NCI-H82 (cell line): ENCODE measurements at regions not wholly inside any gene's neighbourhood (a gene's known extent, or its start where the extent isn't known, plus 50 kb on each side); places are given as distances from the start of the nearest gene placed in this dataset.

ENCODE experiments used
- DNase-seq: peaks from one replicate; lab custom pipeline; 2025; lab: John Stamatoyannopoulos, UW

GRCh38 chr11:17157761-17158160 is 50.0 kb downstream of the PIK3C2A start:
- DNase-seq = no peak

GRCh38 chr11:17156283-17156682 is 51.5 kb downstream of the PIK3C2A start:
- DNase-seq = no peak

- no peak for DNase-seq
These were observed 53.2 kb downstream of the PIK3C2A start for GRCh38 chr11:17154409-17155159.

- no peak for DNase-seq
These were observed 54.0 kb downstream of the PIK3C2A start for GRCh38 chr11:17153757-17154156.

GRCh38 chr11:17152306-17152705 is 55.5 kb downstream of the PIK3C2A start:
- no peak for DNase-seq

GRCh38 chr11:17150521-17150920 is 57.3 kb downstream of the PIK3C2A start:
- no peak for DNase-seq

- no peak for DNase-seq
These were observed 59.2 kb downstream of the PIK3C2A start for GRCh38 chr11:17148536-17148935.

GRCh38 chr11:17145972-17146371 is 61.8 kb downstream of the PIK3C2A start:
- DNase-seq = no peak

- peak; percentile 5 for DNase-seq
These were observed 65.0 kb upstream of the RPS13 start for GRCh38 chr11:17142450-17142849.

GRCh38 chr11:17141156-17141555 is 63.7 kb upstream of the RPS13 start:
- DNase-seq = no peak

- no peak for DNase-seq
These were observed 61.1 kb upstream of the RPS13 start for GRCh38 chr11:17138562-17138961.

GRCh38 chr11:17135916-17136683 is 58.6 kb upstream of the RPS13 start:
- DNase-seq = peak; percentile 17

GRCh38 chr11:17132654-17133053 is 55.2 kb upstream of the RPS13 start:
- peak; percentile 90 for DNase-seq

- no peak for DNase-seq
These were observed 51.5 kb upstream of the RPS13 start for GRCh38 chr11:17129003-17129402.
